ENCODE measurements at regions not wholly inside any gene's neighbourhood (a gene's known extent, or its start where the extent isn't known, plus 50 kb on each side); places are given as distances from the start of the nearest gene placed in this dataset.

- TF ChIP-seq POLR2A (IDR thresholded peaks at IDR 0.05) (no peak), CTCF (IDR thresholded peaks at IDR 0.05) (no peak)
Measured at GRCh38 chr4:181018472-181018871, 1224.7 kb upstream of the TENM3 start.
